ENCODE measurements at regions not wholly inside any gene's neighbourhood (a gene's known extent, or its start where the extent isn't known, plus 50 kb on each side); places are given as distances from the start of the nearest gene placed in this dataset.

- Mint-ChIP-seq H3K27ac (ENCODE audit: low read depth, unreplicated experiment) (peak overlapping the region; percentile 65), H3K9me3 (ENCODE audit: unreplicated experiment) (peaks cover 10% of the 10 kb centered on the region), H3K36me3 (ENCODE audit: insufficient read depth, unreplicated experiment) (no peaks in the 10 kb centered on the region), H3K27me3 (ENCODE audit: insufficient read depth, unreplicated experiment) (no peaks in the 10 kb centered on the region), H3K4me1 (ENCODE audit: insufficient read depth, unreplicated experiment) (peaks cover 52% of the 10 kb centered on the region), H3K4me3 (ENCODE audit: unreplicated experiment) (peak overlapping the region; percentile 4)
- ChIA-PET CTCF (interaction anchor here (0.6 kb wide), 1 partner anchor 77 kb away, joined by 3 read pairs; no protein-coding TSS in a partner anchor), POLR2A (interaction anchor here (0.7 to 1.2 kb wide), 5 partner anchors 45 to 711 kb away, joined by 3 to 4 read pairs (median 3); partner anchors contain the start of gene GAS1)
- intact Hi-C loops (cut with micrococcal nuclease) = loop anchor here (10.0 kb wide), 1 partner anchor 119 kb away; the partner anchor contains the start of gene GAS1
- BruUV-seq (replicated peaks) = no TSS peak
- DNase-seq (ENCODE audit: unreplicated experiment) = peak; percentile 40
- TF ChIP-seq CTCF (IDR thresholded peaks at IDR 0.05; ENCODE audit: unreplicated experiment) = no peak
Measured at GRCh38 chr9:87063871-87064270, 116.6 kb upstream of the GAS1 start.

GRCh38 chr9:87064311-87064710 is 117.0 kb upstream of the GAS1 start:
- POLR2A ChIA-PET = interaction anchor here (0.7 to 1.2 kb wide), 4 partner anchors 44 to 711 kb away, joined by 3 to 4 read pairs (median 3); partner anchors contain the start of gene GAS1
- Mint-ChIP-seq H3K27ac (ENCODE audit: low read depth, unreplicated experiment) (peak overlapping the region; percentile 65), H3K36me3 (ENCODE audit: insufficient read depth, unreplicated experiment) (no peaks in the 10 kb centered on the region), H3K9me3 (ENCODE audit: unreplicated experiment) (peaks cover 7% of the 10 kb centered on the region), H3K27me3 (ENCODE audit: insufficient read depth, unreplicated experiment) (no peaks in the 10 kb centered on the region), H3K4me3 (ENCODE audit: unreplicated experiment) (no peak overlapping the region), H3K4me1 (ENCODE audit: insufficient read depth, unreplicated experiment) (peaks cover 55% of the 10 kb centered on the region)
- TF ChIP-seq CTCF (IDR thresholded peaks at IDR 0.05; ENCODE audit: unreplicated experiment) = no peak
- no peak for DNase-seq (ENCODE audit: unreplicated experiment)
- CTCF ChIA-PET = interaction anchor here (0.6 kb wide), 1 partner anchor 77 kb away, joined by 3 read pairs; no protein-coding TSS in a partner anchor
- BruUV-seq (replicated peaks) = no TSS peak
- intact Hi-C loops (cut with micrococcal nuclease) = loop anchor here (10.0 kb wide), 1 partner anchor 120 kb away; the partner anchor contains the start of gene GAS1

GRCh38 chr9:87065981-87066380 is 118.7 kb upstream of the GAS1 start:
- Mint-ChIP-seq H3K4me3 (ENCODE audit: unreplicated experiment) (no peak overlapping the region), H3K4me1 (ENCODE audit: insufficient read depth, unreplicated experiment) (peaks cover 53% of the 10 kb centered on the region), H3K27ac (ENCODE audit: low read depth, unreplicated experiment) (peak overlapping the region; percentile 89), H3K9me3 (ENCODE audit: unreplicated experiment) (peaks cover 7% of the 10 kb centered on the region), H3K36me3 (ENCODE audit: insufficient read depth, unreplicated experiment) (peaks cover under 1% of the 10 kb centered on the region), H3K27me3 (ENCODE audit: insufficient read depth, unreplicated experiment) (no peaks in the 10 kb centered on the region)
- BruUV-seq (replicated peaks) = no TSS peak
- CTCF ChIA-PET = interaction anchor here (0.7 kb wide), 1 partner anchor 47 kb away, joined by 9 read pairs; no protein-coding TSS in a partner anchor
- no peak for TF ChIP-seq CTCF (IDR thresholded peaks at IDR 0.05; ENCODE audit: unreplicated experiment)
- POLR2A ChIA-PET = interaction anchor here (0.7 to 1.4 kb wide), 2 partner anchors 114 to 118 kb away, joined by 3 read pairs; no protein-coding TSS in a partner anchor
- DNase-seq (ENCODE audit: unreplicated experiment) = no peak
- intact Hi-C loops (cut with micrococcal nuclease) = loop anchor here (10.0 kb wide), 1 partner anchor 121 kb away; the partner anchor contains the start of gene GAS1

GRCh38 chr9:87067426-87067825 is 120.1 kb upstream of the GAS1 start:
- Mint-ChIP-seq H3K27me3 (ENCODE audit: insufficient read depth, unreplicated experiment) (no peaks in the 10 kb centered on the region), H3K36me3 (ENCODE audit: insufficient read depth, unreplicated experiment) (peaks cover 11% of the 10 kb centered on the region), H3K9me3 (ENCODE audit: unreplicated experiment) (peaks cover 7% of the 10 kb centered on the region), H3K27ac (ENCODE audit: low read depth, unreplicated experiment) (peak overlapping the region; percentile 16), H3K4me3 (ENCODE audit: unreplicated experiment) (no peak overlapping the region), H3K4me1 (ENCODE audit: insufficient read depth, unreplicated experiment) (peaks cover 53% of the 10 kb centered on the region)
- DNase-seq (ENCODE audit: unreplicated experiment) = no peak
- TF ChIP-seq CTCF (IDR thresholded peaks at IDR 0.05; ENCODE audit: unreplicated experiment) = no peak
- no TSS peak for BruUV-seq (replicated peaks)
- intact Hi-C loops (cut with micrococcal nuclease) = loop anchor here (10.0 kb wide), 1 partner anchor 123 kb away; the partner anchor contains the start of gene GAS1
- CTCF ChIA-PET = no interaction called here
- POLR2A ChIA-PET = interaction anchor here (1.5 kb wide), 1 partner anchor 121 kb away, joined by 4 read pairs; no protein-coding TSS in a partner anchor
